SK-N-SH (cell line): ENCODE measurements at regions not wholly inside any gene's neighbourhood (a gene's known extent, or its start where the extent isn't known, plus 50 kb on each side); places are given as distances from the start of the nearest gene placed in this dataset.

Experiments
- EZH2phosphoT487 ChIP-seq: fragments of 200-600 bp; sonication (generic); IDR thresholded peaks from 2 replicates; pipeline ENCODE4 v1.6.1; 2017; ENCODE audit warnings: low read depth, mixed run types, mild to moderate bottlenecking, antibody characterized with exemption, moderate library complexity, borderline replicate concordance
- JUND ChIP-seq: IDR thresholded peaks from 2 replicates; pipeline ENCODE4 v1.4.0; 2012
- MEF2A ChIP-seq: IDR thresholded peaks from 2 replicates; pipeline ENCODE4 v1.4.0; 2012; ENCODE audit warnings: low read depth, borderline replicate concordance
- MXI1 ChIP-seq: IDR thresholded peaks from 2 replicates; pipeline ENCODE4 v1.6.1; 2012; ENCODE audit warnings: mild to moderate bottlenecking, low read depth, low read length, improper control_type of control experiment
- POLR2AphosphoS5 ChIP-seq: IDR thresholded peaks from 2 replicates; pipeline ENCODE4 v1.6.1; 2012; ENCODE audit warnings: low read depth, low read length
- RAD21 ChIP-seq: IDR thresholded peaks from 2 replicates; pipeline ENCODE4 v1.6.1; 2012; ENCODE audit warnings: mild to moderate bottlenecking, low read length
- TAF1 ChIP-seq: IDR thresholded peaks from 2 replicates; pipeline ENCODE4 v1.6.1; 2012; ENCODE audit warnings: low read depth, mild to moderate bottlenecking, low read length, moderate library complexity, borderline replicate concordance
- TF ChIP-seq, protein P1 (sequence below): fragments of 200-600 bp; sonication (generic); IDR thresholded peaks from 2 replicates; pipeline ENCODE4 v1.6.1; 2017; ENCODE audit warnings: antibody characterized with exemption, mild to moderate bottlenecking, moderate library complexity
- TF ChIP-seq, protein P2 (sequence below): IDR thresholded peaks from 2 replicates; pipeline ENCODE4 v1.4.0; 2012; ENCODE audit warnings: low read depth

DNA sequence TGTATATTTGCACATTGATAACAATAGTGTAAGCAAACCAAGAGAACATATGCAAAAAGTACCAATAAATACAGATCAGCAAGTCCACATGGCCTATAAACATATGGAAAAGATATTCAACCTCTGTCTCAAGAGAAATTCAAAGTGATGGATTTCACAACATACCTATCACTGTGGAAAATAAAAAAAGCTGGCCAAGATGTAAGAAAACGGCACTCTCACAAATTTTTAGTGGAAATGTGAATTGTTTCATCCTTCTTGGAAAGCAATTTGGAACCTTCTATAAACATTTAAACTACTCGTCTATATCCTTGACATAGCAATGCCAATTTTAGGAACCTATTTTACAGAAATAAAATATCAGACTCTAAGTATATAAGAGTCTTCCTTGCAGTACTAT lies 559.8 kb downstream of the QKI start:
- TF ChIP-seq, protein P1, sequence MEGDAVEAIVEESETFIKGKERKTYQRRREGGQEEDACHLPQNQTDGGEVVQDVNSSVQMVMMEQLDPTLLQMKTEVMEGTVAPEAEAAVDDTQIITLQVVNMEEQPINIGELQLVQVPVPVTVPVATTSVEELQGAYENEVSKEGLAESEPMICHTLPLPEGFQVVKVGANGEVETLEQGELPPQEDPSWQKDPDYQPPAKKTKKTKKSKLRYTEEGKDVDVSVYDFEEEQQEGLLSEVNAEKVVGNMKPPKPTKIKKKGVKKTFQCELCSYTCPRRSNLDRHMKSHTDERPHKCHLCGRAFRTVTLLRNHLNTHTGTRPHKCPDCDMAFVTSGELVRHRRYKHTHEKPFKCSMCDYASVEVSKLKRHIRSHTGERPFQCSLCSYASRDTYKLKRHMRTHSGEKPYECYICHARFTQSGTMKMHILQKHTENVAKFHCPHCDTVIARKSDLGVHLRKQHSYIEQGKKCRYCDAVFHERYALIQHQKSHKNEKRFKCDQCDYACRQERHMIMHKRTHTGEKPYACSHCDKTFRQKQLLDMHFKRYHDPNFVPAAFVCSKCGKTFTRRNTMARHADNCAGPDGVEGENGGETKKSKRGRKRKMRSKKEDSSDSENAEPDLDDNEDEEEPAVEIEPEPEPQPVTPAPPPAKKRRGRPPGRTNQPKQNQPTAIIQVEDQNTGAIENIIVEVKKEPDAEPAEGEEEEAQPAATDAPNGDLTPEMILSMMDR: no peak
- TF ChIP-seq, protein P2, sequence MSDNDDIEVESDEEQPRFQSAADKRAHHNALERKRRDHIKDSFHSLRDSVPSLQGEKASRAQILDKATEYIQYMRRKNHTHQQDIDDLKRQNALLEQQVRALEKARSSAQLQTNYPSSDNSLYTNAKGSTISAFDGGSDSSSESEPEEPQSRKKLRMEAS: no peak
- TF ChIP-seq EZH2phosphoT487 (no peak), RAD21 (no peak), TAF1 (no peak), POLR2AphosphoS5 (no peak), MEF2A (no peak), JUND (no peak), MXI1 (no peak)
